SU-DHL-6 (cell line): ENCODE measurements at regions not wholly inside any gene's neighbourhood (a gene's known extent, or its start where the extent isn't known, plus 50 kb on each side); places are given as distances from the start of the nearest gene placed in this dataset.

Experiments
- H2AFZ ChIP-seq: fragments of 200-600 bp; sonication (generic); 2 replicates; pipeline ENCODE4 v1.6.1; 2014; ENCODE audit warnings: low read depth, mild to moderate bottlenecking, moderate library complexity, mixed read lengths, antibody characterized with exemption, low read length; ENCODE audit not compliant: severe bottlenecking
- H3F3A ChIP-seq: fragments of 200-600 bp; shearing (Covaris generic); 2 replicates; pipeline ENCODE4 v1.6.0; 2016; ENCODE audit warnings: antibody characterized with exemption, mild to moderate bottlenecking; ENCODE audit not compliant: insufficient read depth
- H3K27ac ChIP-seq: fragments of 200-600 bp; sonication (generic); 2 replicates; pipeline ENCODE4 v1.5.1; 2016; ENCODE audit warnings: low read depth, mild to moderate bottlenecking, low read length, moderate library complexity, mixed read lengths
- H3K27me3 ChIP-seq: fragments of 200-600 bp; sonication (generic), shearing (Covaris generic); 2 replicates; pipeline ENCODE4 v1.6.0; 2014; ENCODE audit warnings: mild to moderate bottlenecking, low read length
- H3K36me3 ChIP-seq: fragments of 200-600 bp; sonication (generic); 2 replicates; pipeline ENCODE4 v1.6.1; 2014; ENCODE audit warnings: mild to moderate bottlenecking, low read length, mixed read lengths
- H3K4me2 ChIP-seq: fragments of 300-600, 200-600 bp; shearing (Covaris generic), sonication (generic); 2 replicates; pipeline ENCODE4 v1.6.0; 2014; ENCODE audit warnings: low read length, low read depth, mild to moderate bottlenecking; ENCODE audit not compliant: poor library complexity, severe bottlenecking
- H3K4me3 ChIP-seq: fragments of 200-600 bp; sonication (generic); 2 replicates; pipeline ENCODE4 v1.5.1; 2014; ENCODE audit warnings: antibody characterized with exemption, low read length, mild to moderate bottlenecking, mixed read lengths; ENCODE audit not compliant: insufficient read depth, poor library complexity, severe bottlenecking
- H3K79me2 ChIP-seq: fragments of 200-600 bp; sonication (generic); 2 replicates; pipeline ENCODE4 v1.6.1; 2014; ENCODE audit warnings: mild to moderate bottlenecking, low read length, moderate library complexity; ENCODE audit not compliant: insufficient read depth
- H3K9ac ChIP-seq: fragments of 200-600 bp; sonication (generic); 2 replicates; pipeline ENCODE4 v1.7.0; 2014; ENCODE audit warnings: mild to moderate bottlenecking, low read length
- H3K9me2 ChIP-seq: fragments of 200-600 bp; sonication (generic); replicated peaks from 2 replicates; pipeline ENCODE4 v1.6.1; 2014; ENCODE audit warnings: low read length; ENCODE audit not compliant: insufficient read depth
- H3K9me3 ChIP-seq: fragments of 200-600 bp; sonication (generic); 2 replicates; pipeline ENCODE4 v1.6.1; 2014; ENCODE audit warnings: low read length, mixed read lengths; ENCODE audit not compliant: insufficient read depth
- H4K20me1 ChIP-seq: fragments of 200-600 bp; sonication (generic); 2 replicates; pipeline ENCODE4 v1.6.1; 2014; ENCODE audit warnings: low read depth, mild to moderate bottlenecking, antibody characterized with exemption, low read length, moderate library complexity, mixed read lengths
- CTCF ChIP-seq: fragments of 200-600 bp; sonication (generic); IDR thresholded peaks from one replicate; pipeline ENCODE4 v1.5.1; 2017; ENCODE audit warnings: antibody characterized with exemption, mild to moderate bottlenecking, low read length, moderate library complexity; ENCODE audit not compliant: insufficient read depth, poor library complexity, severe bottlenecking
- EZH2phosphoT487 ChIP-seq: fragments of 200-600 bp; sonication (generic), shearing (Covaris generic); conservative IDR thresholded peaks from 2 replicates; pipeline ENCODE4 v1.6.1; 2018; ENCODE audit warnings: mild to moderate bottlenecking, antibody characterized with exemption, low read length, moderate library complexity, mixed read lengths

- Histone ChIP-seq H3K79me2 (no peaks in the 10 kb centered on the region), H3F3A (no peaks in the 10 kb centered on the region), H3K27ac (no peak overlapping the region), H3K9me3 (no peaks in the 10 kb centered on the region), H3K9ac (no peak overlapping the region), H3K4me3 (no peak overlapping the region), H4K20me1 (no peaks in the 10 kb centered on the region), H3K27me3 (no peaks in the 10 kb centered on the region), H2AFZ (no peak overlapping the region), H3K4me2 (no peak overlapping the region), H3K36me3 (no peaks in the 10 kb centered on the region), H3K9me2 (no peaks in the 10 kb centered on the region)
- TF ChIP-seq CTCF = no peak
Observed at GRCh38 chr4:181908168-181908567, 335.0 kb upstream of the TENM3 start.

GRCh38 chr4:181909368-181909767, 333.8 kb upstream of the TENM3 start:
- Histone ChIP-seq H3K36me3 (no peaks in the 10 kb centered on the region), H3K9me3 (no peaks in the 10 kb centered on the region), H4K20me1 (no peaks in the 10 kb centered on the region), H3F3A (no peaks in the 10 kb centered on the region), H2AFZ (no peak overlapping the region), H3K4me2 (no peak overlapping the region), H3K4me3 (no peak overlapping the region), H3K9ac (no peak overlapping the region), H3K9me2 (no peaks in the 10 kb centered on the region), H3K27ac (no peak overlapping the region), H3K27me3 (no peaks in the 10 kb centered on the region), H3K79me2 (no peaks in the 10 kb centered on the region)
- no peak for TF ChIP-seq EZH2phosphoT487
- no peak for TF ChIP-seq CTCF

GRCh38 chr4:181911420-181911819, 331.8 kb upstream of the TENM3 start:
- H3K79me2 ChIP-seq = no peaks in the 10 kb centered on the region
- no peak for TF ChIP-seq EZH2phosphoT487
- no peak for TF ChIP-seq CTCF
- no peaks in the 10 kb centered on the region for H3K9me2 ChIP-seq
- no peak overlapping the region for H2AFZ ChIP-seq
- H3K36me3 ChIP-seq = no peaks in the 10 kb centered on the region
- H4K20me1 ChIP-seq = no peaks in the 10 kb centered on the region
- no peaks in the 10 kb centered on the region for H3F3A ChIP-seq
- no peak overlapping the region for H3K27ac ChIP-seq
- H3K9ac ChIP-seq = no peak overlapping the region
- H3K4me2 ChIP-seq = no peak overlapping the region
- H3K27me3 ChIP-seq = no peaks in the 10 kb centered on the region
- H3K4me3 ChIP-seq = no peak overlapping the region
- H3K9me3 ChIP-seq = no peaks in the 10 kb centered on the region

GRCh38 chr4:181933471-181933870, 309.7 kb upstream of the TENM3 start:
- TF ChIP-seq EZH2phosphoT487 (no peak), CTCF (no peak)
- no peaks in the 10 kb centered on the region for H3K9me2 ChIP-seq
- no peaks in the 10 kb centered on the region for H3K9me3 ChIP-seq
- no peak overlapping the region for H3K27ac ChIP-seq
- H3K4me2 ChIP-seq = no peak overlapping the region
- no peaks in the 10 kb centered on the region for H3K27me3 ChIP-seq
- H3K4me3 ChIP-seq = no peak overlapping the region
- H3K9ac ChIP-seq = no peak overlapping the region
- H2AFZ ChIP-seq = no peak overlapping the region
- no peaks in the 10 kb centered on the region for H3K79me2 ChIP-seq
- H3F3A ChIP-seq = no peaks in the 10 kb centered on the region
- no peaks in the 10 kb centered on the region for H3K36me3 ChIP-seq
- H4K20me1 ChIP-seq = no peaks in the 10 kb centered on the region
